Transverse colon (tissue), 4 donors: ENCODE measurements at regions not wholly inside any gene's neighbourhood (a gene's known extent, or its start where the extent isn't known, plus 50 kb on each side); places are given as distances from the start of the nearest gene placed in this dataset.

ENCODE experiments used
- DNase-seq: peaks from one replicate; pipeline ENCODE4 v3.0.0-alpha.2; 2019
- H3K27ac ChIP-seq, 4 donors: fragments of 200-600 bp; sonication (generic); 2 replicates each; pipeline ENCODE4 v1.5.1; 2016 to 2018; ENCODE audit warnings: inconsistent platforms in 4 of 4
- H3K27me3 ChIP-seq: fragments of 200-600 bp; sonication (generic); 2 replicates; pipeline ENCODE4 v1.5.1; 2017; ENCODE audit warnings: inconsistent platforms
- H3K36me3 ChIP-seq, 4 donors: fragments of 200-600 bp; sonication (generic); 2 replicates each; pipeline ENCODE4 v1.5.1; 2017 to 2019; ENCODE audit warnings: inconsistent platforms in 4 of 4
- H3K4me1 ChIP-seq, 4 donors: fragments of 200-600 bp; sonication (generic); 2 replicates each; pipeline ENCODE4 v1.5.1; 2017 to 2020; ENCODE audit warnings: inconsistent platforms in 4 of 4
- H3K4me3 ChIP-seq, 4 donors: fragments of 200-600 bp; sonication (generic); 1 replicate in 1 of 4; 2 replicates in 3 of 4; pipeline versions ENCODE4 v1.5.1 to v1.6.1; 2017 to 2019; ENCODE audit warnings: inconsistent platforms in 4 of 4
- H3K9me3 ChIP-seq, 2 donors: fragments of 200-600 bp; sonication (generic); 2 replicates each; pipeline ENCODE4 v1.5.1; 2017 to 2019; ENCODE audit warnings: inconsistent platforms in 2 of 2
- CTCF ChIP-seq, 5 experiments: fragments of 200-600 bp in 3 of 5; fragments of 450-650 bp in 2 of 5; sonication (generic) in 3 of 5; IDR thresholded peaks; 1 replicate in 2 of 5; 2 replicates in 3 of 5; pipeline ENCODE4 v1.5.1; 2016 to 2017; ENCODE audit warnings: antibody characterized with exemption in 5 of 5, inconsistent platforms in 3 of 5, mild to moderate bottlenecking in 2 of 5, moderate library complexity in 1 of 5
- EP300 ChIP-seq: sonication (generic); formaldehyde crosslinking; IDR thresholded peaks from one replicate; pipeline ENCODE4 v1.6.1; 2017; ENCODE audit warnings: antibody characterized with exemption, low read depth
- POLR2A ChIP-seq: fragments of 450-650 bp; IDR thresholded peaks from one replicate; pipeline ENCODE4 v1.6.1; 2016; ENCODE audit warnings: antibody characterized with exemption, mild to moderate bottlenecking, moderate library complexity
- POLR2AphosphoS5 ChIP-seq, 3 donors: sonication (generic); formaldehyde crosslinking; IDR thresholded peaks; one replicate each; pipeline ENCODE4 v1.6.1; 2016; ENCODE audit warnings: antibody characterized with exemption in 3 of 3
- WGBS, 2 donors: methylation state at CpG; one replicate each; pipeline ENCODE4 v1.1.5; 2018; ENCODE audit warnings: low coverage in 1 of 2; 5-methylcytosine and 5-hydroxymethylcytosine counted together
- in situ Hi-C, 4 donors: fragments of 200-750 bp; cut with MboI; loops; one replicate each; pipeline versions ENCODE4 v1.15.0 to v1.15.1; 2017; ENCODE audit warnings: low sequenced_read_pairs in 3 of 4, low pct_ligation_motif_present in 1 of 4, low pct_unique_long_range_greater_than_20kb in 1 of 4
- intact Hi-C: fragments of 100-400 bp; cut with DNase I; formaldehyde crosslinking; loops from one replicate; pipeline ENCODE4 v1.15.1; 2023; ENCODE audit warnings: low total_unique reads

- no peaks in the 10 kb centered on the region for H3K27me3 ChIP-seq
- H3K4me3 ChIP-seq: no peak overlapping the region
- H3K9me3 ChIP-seq: no peaks in the 10 kb centered on the region
- intact Hi-C loops: no loop called here
- 19 to 53% methylated on average over 3 to 4 of the region's 4 CpGs for WGBS, 2 donors
- no peak overlapping the region for H3K27ac ChIP-seq
- H3K4me1 ChIP-seq: no peaks in the 10 kb centered on the region
- DNase-seq: no peak
- TF ChIP-seq EP300 (no peak), CTCF (IDR thresholded peaks at IDR 0.05) (no peak), POLR2A (no peak), POLR2AphosphoS5 (IDR thresholded peaks at IDR 0.05) (no peak)
- in situ Hi-C loops: no loop called here
- H3K36me3 ChIP-seq: no peaks in the 10 kb centered on the region
Measured at GRCh38 chr13:64749301-64749700, 2480.8 kb downstream of the PCDH9 start.

GRCh38 chr13:64746845-64747244, 2483.3 kb downstream of the PCDH9 start:
- no peaks in the 10 kb centered on the region for H3K27me3 ChIP-seq
- no peak for DNase-seq
- H3K36me3 ChIP-seq: no peaks in the 10 kb centered on the region
- no peak overlapping the region for H3K27ac ChIP-seq
- H3K4me3 ChIP-seq: no peak overlapping the region
- in situ Hi-C loops (no loop called here), intact Hi-C loops (no loop called here)
- WGBS, 2 donors: 80 to 100% methylated on average over 2 of the region's 2 CpGs
- no peaks in the 10 kb centered on the region for H3K9me3 ChIP-seq
- no peak for TF ChIP-seq CTCF (IDR thresholded peaks at IDR 0.05)
- no peak for TF ChIP-seq POLR2A
- no peak for TF ChIP-seq POLR2AphosphoS5 (IDR thresholded peaks at IDR 0.05)
- no peaks in the 10 kb centered on the region for H3K4me1 ChIP-seq

- no peak for TF ChIP-seq CTCF (IDR thresholded peaks at IDR 0.05)
- no peak for TF ChIP-seq POLR2AphosphoS5 (IDR thresholded peaks at IDR 0.05)
- TF ChIP-seq EP300: no peak
- no peak for TF ChIP-seq POLR2A
- H3K4me1 ChIP-seq: no peaks in the 10 kb centered on the region
- H3K27me3 ChIP-seq: no peaks in the 10 kb centered on the region
- DNase-seq: no peak
- no peaks in the 10 kb centered on the region for H3K36me3 ChIP-seq
- intact Hi-C loops: no loop called here
- H3K27ac ChIP-seq: no peak overlapping the region
- 64 to 73% methylated on average over 2 of the region's 2 CpGs for WGBS, 2 donors
- H3K4me3 ChIP-seq: no peak overlapping the region
- in situ Hi-C loops: no loop called here
- H3K9me3 ChIP-seq: peaks cover 0 to 5% of the 10 kb centered on the region in 2 donors
Measured at GRCh38 chr13:64740493-64740892, 2489.6 kb downstream of the PCDH9 start.

- no peak for DNase-seq
- H3K4me3 ChIP-seq: no peak overlapping the region
- H3K9me3 ChIP-seq: no peaks in the 10 kb centered on the region
- no peak for TF ChIP-seq POLR2A
- TF ChIP-seq EP300: no peak
- no peak for TF ChIP-seq CTCF (IDR thresholded peaks at IDR 0.05)
- no peaks in the 10 kb centered on the region for H3K4me1 ChIP-seq
- 80 to 85% methylated on average over 7 of the region's 7 CpGs for WGBS, 2 donors
- no peaks in the 10 kb centered on the region for H3K27me3 ChIP-seq
- intact Hi-C loops (loop anchor here (10.0 kb wide), 1 partner anchor 1171 kb away; no protein-coding TSS in a partner anchor), in situ Hi-C loops (no loop called here)
- H3K27ac ChIP-seq: no peak overlapping the region
- H3K36me3 ChIP-seq: no peaks in the 10 kb centered on the region
Measured at GRCh38 chr13:64725492-64725891, 2504.6 kb downstream of the PCDH9 start.
